ENCODE measurements at regions not wholly inside any gene's neighbourhood (a gene's known extent, or its start where the extent isn't known, plus 50 kb on each side); places are given as distances from the start of the nearest gene placed in this dataset.

- H3K4me3 ChIP-seq = no peak overlapping the region
- H3K27ac ChIP-seq = no peak overlapping the region
- ATAC-seq (ENCODE audit: insufficient number of reproducible peaks, low FRiP score, low read depth) = no peak
- H3K27me3 ChIP-seq (replicated peaks; ENCODE audit: insufficient read depth) = no peaks in the 10 kb centered on the region
- H3K9me3 ChIP-seq = no peaks in the 10 kb centered on the region
- DNase-seq (ENCODE audit: low spot score) = no peak
- H3K36me3 ChIP-seq = no peaks in the 10 kb centered on the region
- H3K4me1 ChIP-seq (ENCODE audit: control insufficient read depth in 1 of 2, low read depth in 2 of 2) = no peaks in the 10 kb centered on the region
- TF ChIP-seq CTCF (IDR thresholded peaks at IDR 0.05) = no peak
Observed at GRCh38 chr18:51651761-51652160, 454.3 kb upstream of the MEX3C start.

GRCh38 chr18:51653507-51654213 is 456.2 kb upstream of the MEX3C start:
- no peak for TF ChIP-seq CTCF (IDR thresholded peaks at IDR 0.05)
- Histone ChIP-seq H3K9me3 (no peaks in the 10 kb centered on the region), H3K36me3 (no peaks in the 10 kb centered on the region), H3K4me3 (no peak overlapping the region), H3K27me3 (replicated peaks; ENCODE audit: insufficient read depth) (no peaks in the 10 kb centered on the region), H3K27ac (no peak overlapping the region), H3K4me1 (ENCODE audit: control insufficient read depth in 1 of 2, low read depth in 2 of 2) (no peaks in the 10 kb centered on the region)
- DNase-seq (ENCODE audit: low spot score) (no peak), ATAC-seq (ENCODE audit: insufficient number of reproducible peaks, low FRiP score, low read depth) (no peak)

- H3K27me3 ChIP-seq (replicated peaks; ENCODE audit: insufficient read depth) = no peaks in the 10 kb centered on the region
- DNase-seq (ENCODE audit: low spot score) = no peak
- no peaks in the 10 kb centered on the region for H3K36me3 ChIP-seq
- no peak overlapping the region for H3K27ac ChIP-seq
- H3K9me3 ChIP-seq = no peaks in the 10 kb centered on the region
- no peak overlapping the region for H3K4me3 ChIP-seq
- no peak for ATAC-seq (ENCODE audit: insufficient number of reproducible peaks, low FRiP score, low read depth)
- no peak for TF ChIP-seq CTCF (IDR thresholded peaks at IDR 0.05)
- no peaks in the 10 kb centered on the region for H3K4me1 ChIP-seq (ENCODE audit: control insufficient read depth in 1 of 2, low read depth in 2 of 2)
Observed at GRCh38 chr18:51654488-51655326, 457.2 kb upstream of the MEX3C start.

GRCh38 chr18:51655327-51655698 is 457.8 kb upstream of the MEX3C start:
- TF ChIP-seq CTCF (IDR thresholded peaks at IDR 0.05) = no peak
- H3K36me3 ChIP-seq = no peaks in the 10 kb centered on the region

GRCh38 chr18:51656249-51656648 is 458.8 kb upstream of the MEX3C start:
- Histone ChIP-seq H3K27me3 (replicated peaks; ENCODE audit: insufficient read depth) (no peaks in the 10 kb centered on the region), H3K27ac (no peak overlapping the region), H3K4me1 (ENCODE audit: control insufficient read depth in 1 of 2, low read depth in 2 of 2) (no peaks in the 10 kb centered on the region), H3K9me3 (no peaks in the 10 kb centered on the region), H3K4me3 (no peak overlapping the region), H3K36me3 (no peaks in the 10 kb centered on the region)
- ATAC-seq (ENCODE audit: insufficient number of reproducible peaks, low FRiP score, low read depth) (no peak), DNase-seq (ENCODE audit: low spot score) (no peak)
- TF ChIP-seq CTCF (IDR thresholded peaks at IDR 0.05) = no peak

More at GRCh38 chr18:51655327-51655698, 457.8 kb upstream of the MEX3C start:
- Histone ChIP-seq H3K4me1 (ENCODE audit: control insufficient read depth in 1 of 2, low read depth in 2 of 2) (no peaks in the 10 kb centered on the region), H3K27ac (no peak overlapping the region), H3K4me3 (no peak overlapping the region), H3K9me3 (no peaks in the 10 kb centered on the region), H3K27me3 (replicated peaks; ENCODE audit: insufficient read depth) (no peaks in the 10 kb centered on the region)
- ATAC-seq (ENCODE audit: insufficient number of reproducible peaks, low FRiP score, low read depth) (no peak), DNase-seq (ENCODE audit: low spot score) (no peak)

Measured in thoracic aorta (tissue), 2 donors.